ENCODE measurements at regions not wholly inside any gene's neighbourhood (a gene's known extent, or its start where the extent isn't known, plus 50 kb on each side); places are given as distances from the start of the nearest gene placed in this dataset.

DNA sequence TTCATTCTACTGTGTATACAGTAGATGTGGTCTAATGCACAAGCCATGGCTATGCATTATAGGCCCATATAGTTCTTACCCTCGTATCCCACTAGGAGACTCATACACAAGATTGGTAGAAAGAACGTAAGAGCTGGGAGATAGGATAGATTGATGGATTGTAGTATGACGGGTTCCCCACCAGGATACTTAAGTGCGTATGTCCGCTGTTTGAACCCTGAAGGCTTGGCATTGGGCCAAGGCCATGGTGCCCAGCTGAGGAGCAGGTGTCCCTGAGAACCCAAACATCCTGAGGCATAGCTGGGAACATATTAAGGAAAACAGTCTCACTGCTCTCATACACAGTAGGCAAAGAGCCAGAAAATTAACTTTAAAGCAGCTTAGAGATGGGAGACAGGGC is 617.5 kb upstream of the KLF12 start (continued):
- TF ChIP-seq ZNF219 (CRISPR knock-in tag; IDR thresholded peaks at IDR 0.05; ENCODE audit: borderline replicate concordance), result no peak

- Mint-ChIP-seq H3K4me1 (no peaks in the 10 kb centered on the region), H3K36me3 (no peaks in the 10 kb centered on the region), H3K4me3 (no peak overlapping the region), H3K27ac (no peak overlapping the region), H3K27me3 (ENCODE audit: low read depth) (no peaks in the 10 kb centered on the region), H3K9me3 (peaks cover 3% of the 10 kb centered on the region; the same call in 1 of the 2 replicates)
- POLR2A ChIA-PET, result no interaction called here
- no peak for DNase-seq (ENCODE audit: low spot score)
- TF ChIP-seq, protein P1, sequence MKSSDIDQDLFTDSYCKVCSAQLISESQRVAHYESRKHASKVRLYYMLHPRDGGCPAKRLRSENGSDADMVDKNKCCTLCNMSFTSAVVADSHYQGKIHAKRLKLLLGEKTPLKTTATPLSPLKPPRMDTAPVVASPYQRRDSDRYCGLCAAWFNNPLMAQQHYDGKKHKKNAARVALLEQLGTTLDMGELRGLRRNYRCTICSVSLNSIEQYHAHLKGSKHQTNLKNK (CRISPR knock-in tag; IDR thresholded peaks at IDR 0.05), result no peak
- ATAC-seq, result no peak
- CTCF ChIA-PET, result no interaction called here
These were observed 613.2 kb upstream of the KLF12 start for GRCh38 chr13:74747186-74747955.

- H3K4me3 Mint-ChIP-seq, result no peak overlapping the region
- CTCF ChIA-PET, result interaction anchor here (0.7 kb wide), 1 partner anchor 457 kb away, joined by 4 read pairs; no protein-coding TSS in a partner anchor
These were observed 609.8 kb upstream of the KLF12 start for GRCh38 chr13:74743992-74744391.

More at GRCh38 chr13:74743992-74744391, 609.8 kb upstream of the KLF12 start:
- DNase-seq (ENCODE audit: low spot score) (no peak), ATAC-seq (no peak)
- Mint-ChIP-seq H3K36me3 (no peaks in the 10 kb centered on the region), H3K27ac (no peak overlapping the region), H3K9me3 (peaks cover 3% of the 10 kb centered on the region; the same call in 1 of the 2 replicates), H3K4me1 (no peaks in the 10 kb centered on the region), H3K27me3 (ENCODE audit: low read depth) (no peaks in the 10 kb centered on the region)
- TF ChIP-seq, protein P2, sequence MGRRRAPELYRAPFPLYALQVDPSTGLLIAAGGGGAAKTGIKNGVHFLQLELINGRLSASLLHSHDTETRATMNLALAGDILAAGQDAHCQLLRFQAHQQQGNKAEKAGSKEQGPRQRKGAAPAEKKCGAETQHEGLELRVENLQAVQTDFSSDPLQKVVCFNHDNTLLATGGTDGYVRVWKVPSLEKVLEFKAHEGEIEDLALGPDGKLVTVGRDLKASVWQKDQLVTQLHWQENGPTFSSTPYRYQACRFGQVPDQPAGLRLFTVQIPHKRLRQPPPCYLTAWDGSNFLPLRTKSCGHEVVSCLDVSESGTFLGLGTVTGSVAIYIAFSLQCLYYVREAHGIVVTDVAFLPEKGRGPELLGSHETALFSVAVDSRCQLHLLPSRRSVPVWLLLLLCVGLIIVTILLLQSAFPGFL (CRISPR knock-in tag; IDR thresholded peaks at IDR 0.05; ENCODE audit: borderline replicate concordance), result no peak
- TF ChIP-seq ZNF512 (CRISPR knock-in tag; IDR thresholded peaks at IDR 0.05; ENCODE audit: borderline replicate concordance) (no peak), CBFB (CRISPR knock-in tag; IDR thresholded peaks at IDR 0.05; ENCODE audit: low read depth) (no peak), TEAD1 (CRISPR knock-in tag; IDR thresholded peaks at IDR 0.05) (no peak), IRF2 (CRISPR knock-in tag; IDR thresholded peaks at IDR 0.05; ENCODE audit: borderline replicate concordance, low read depth) (no peak), PRRX2 (CRISPR knock-in tag; IDR thresholded peaks at IDR 0.05) (no peak), RELA (CRISPR knock-in tag; IDR thresholded peaks at IDR 0.05; ENCODE audit: borderline replicate concordance) (no peak), HMGA2 (CRISPR knock-in tag; IDR thresholded peaks at IDR 0.05) (no peak), SMAD3 (CRISPR knock-in tag; IDR thresholded peaks at IDR 0.05; ENCODE audit: borderline replicate concordance) (no peak), ATF1 (CRISPR knock-in tag; IDR thresholded peaks at IDR 0.05) (no peak), ZSCAN18 (CRISPR knock-in tag; IDR thresholded peaks at IDR 0.05) (no peak), TP53 (CRISPR knock-in tag; IDR thresholded peaks at IDR 0.05) (no peak)
- TF ChIP-seq, protein P3, sequence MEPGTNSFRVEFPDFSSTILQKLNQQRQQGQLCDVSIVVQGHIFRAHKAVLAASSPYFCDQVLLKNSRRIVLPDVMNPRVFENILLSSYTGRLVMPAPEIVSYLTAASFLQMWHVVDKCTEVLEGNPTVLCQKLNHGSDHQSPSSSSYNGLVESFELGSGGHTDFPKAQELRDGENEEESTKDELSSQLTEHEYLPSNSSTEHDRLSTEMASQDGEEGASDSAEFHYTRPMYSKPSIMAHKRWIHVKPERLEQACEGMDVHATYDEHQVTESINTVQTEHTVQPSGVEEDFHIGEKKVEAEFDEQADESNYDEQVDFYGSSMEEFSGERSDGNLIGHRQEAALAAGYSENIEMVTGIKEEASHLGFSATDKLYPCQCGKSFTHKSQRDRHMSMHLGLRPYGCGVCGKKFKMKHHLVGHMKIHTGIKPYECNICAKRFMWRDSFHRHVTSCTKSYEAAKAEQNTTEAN (CRISPR knock-in tag; IDR thresholded peaks at IDR 0.05), result no peak
- POLR2A ChIA-PET, result no interaction called here

Data from WTC11 (cell line).